NT2/D1 (cell line): ENCODE measurements at regions not wholly inside any gene's neighbourhood (a gene's known extent, or its start where the extent isn't known, plus 50 kb on each side); places are given as distances from the start of the nearest gene placed in this dataset.
"Not testable (repeated sequence)": the region's sequence is repeated elsewhere in the genome, so short reads cannot be mapped to it uniquely, and the experiment has no call there.

Experiments used
- DNase-seq: peaks from one replicate; pipeline ENCODE4 v3.0.0-alpha.2; 2011; ENCODE audit warnings: low read depth, low spot score
- H3K27me3 ChIP-seq: 2 replicates; pipeline ENCODE4 v1.6.0; 2011; ENCODE audit warnings: mild to moderate bottlenecking; ENCODE audit not compliant: insufficient read length, insufficient read depth
- H3K36me3 ChIP-seq: 2 replicates; pipeline ENCODE4 v1.6.1; 2011; ENCODE audit warnings: mild to moderate bottlenecking, low read length, mixed read lengths; ENCODE audit not compliant: insufficient read depth, insufficient read length
- H3K4me1 ChIP-seq: 2 replicates; pipeline ENCODE4 v1.5.1; 2011; ENCODE audit not compliant: insufficient read depth, insufficient read length
- H3K4me3 ChIP-seq: 2 replicates; pipeline ENCODE4 v1.5.1; 2011; ENCODE audit warnings: low read depth; ENCODE audit not compliant: insufficient read length
- H3K9ac ChIP-seq: 2 replicates; pipeline ENCODE4 v1.6.0; 2011; ENCODE audit warnings: low read depth; ENCODE audit not compliant: insufficient read length
- H3K9me3 ChIP-seq: 2 replicates; pipeline ENCODE4 v1.5.1; 2011; ENCODE audit warnings: mild to moderate bottlenecking, low read length; ENCODE audit not compliant: insufficient read depth
- SUZ12 ChIP-seq: IDR thresholded peaks from 2 replicates; pipeline ENCODE4 v1.6.1; 2011; ENCODE audit not compliant: insufficient read length, insufficient read depth; ENCODE audit errors: extremely low read depth
- YY1 ChIP-seq: IDR thresholded peaks from 2 replicates; pipeline ENCODE4 v1.6.1; 2011; ENCODE audit not compliant: insufficient read length, insufficient read depth
- ZNF274 ChIP-seq: IDR thresholded peaks from 2 replicates; pipeline ENCODE4 v1.6.1; 2011; ENCODE audit warnings: mild to moderate bottlenecking, low read depth, low read length

- Histone ChIP-seq H3K27me3 (no peaks in the 10 kb centered on the region), H3K9me3 (no peaks in the 10 kb centered on the region; the same call in 1 of the 2 replicates), H3K36me3 (no peaks in the 10 kb centered on the region), H3K9ac (no peak overlapping the region), H3K4me3 (no peak overlapping the region), H3K4me1 (no peaks in the 10 kb centered on the region)
- no peak for DNase-seq
- no peak for TF ChIP-seq SUZ12
- no peak for TF ChIP-seq ZNF274
These were observed 78.9 kb upstream of the ADRA1D start for GRCh38 chr20:4327956-4328355.

- Histone ChIP-seq H3K9ac (no peak overlapping the region), H3K9me3 (no peaks in the 10 kb centered on the region; the same call in 1 of the 2 replicates), H3K27me3 (no peaks in the 10 kb centered on the region), H3K36me3 (no peaks in the 10 kb centered on the region), H3K4me1 (no peaks in the 10 kb centered on the region), H3K4me3 (no peak overlapping the region)
- TF ChIP-seq SUZ12 (no peak), YY1 (no peak), ZNF274 (no peak)
- DNase-seq = no peak
These were observed 77.3 kb upstream of the ADRA1D start for GRCh38 chr20:4326195-4327065.

DNA sequence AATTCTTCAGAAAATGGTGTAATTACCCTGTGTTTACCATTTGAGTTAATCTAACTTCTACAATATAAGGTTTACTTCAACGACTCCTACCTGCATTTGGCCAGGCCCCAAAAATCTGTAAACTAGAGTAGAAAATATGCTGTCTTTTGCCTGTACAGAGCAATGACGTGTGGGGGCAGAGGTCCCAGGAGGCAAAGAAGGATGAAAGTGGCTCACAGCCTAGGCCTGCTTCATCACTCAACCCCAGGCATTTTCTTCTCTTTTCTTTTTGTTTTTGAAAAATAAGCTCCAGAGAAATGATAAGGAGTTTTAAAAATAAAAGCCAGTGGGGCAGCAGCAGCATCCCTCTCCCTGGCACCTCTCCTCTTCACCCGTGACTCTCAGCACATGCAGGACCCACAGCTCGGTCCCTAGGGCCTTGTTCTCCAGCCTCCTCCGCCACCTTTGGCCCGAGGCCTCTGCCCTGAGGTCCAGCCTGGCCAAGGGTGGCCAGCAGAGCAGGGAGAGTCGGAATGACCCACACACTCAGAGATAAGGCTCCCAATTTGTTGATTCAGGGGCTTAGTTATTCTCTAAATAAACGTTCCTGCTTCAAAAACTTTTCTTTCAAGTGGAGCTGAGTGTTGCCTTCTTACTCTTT, 76.6 kb upstream of the ADRA1D start:
- Histone ChIP-seq H3K27me3 (no peaks in the 10 kb centered on the region), H3K9me3 (no peaks in the 10 kb centered on the region; the same call in 1 of the 2 replicates), H3K4me1 (no peaks in the 10 kb centered on the region), H3K9ac (no peak overlapping the region), H3K36me3 (no peaks in the 10 kb centered on the region), H3K4me3 (no peak overlapping the region)
- no peak for DNase-seq
- TF ChIP-seq SUZ12 (no peak), ZNF274 (no peak), YY1 (no peak)

DNA sequence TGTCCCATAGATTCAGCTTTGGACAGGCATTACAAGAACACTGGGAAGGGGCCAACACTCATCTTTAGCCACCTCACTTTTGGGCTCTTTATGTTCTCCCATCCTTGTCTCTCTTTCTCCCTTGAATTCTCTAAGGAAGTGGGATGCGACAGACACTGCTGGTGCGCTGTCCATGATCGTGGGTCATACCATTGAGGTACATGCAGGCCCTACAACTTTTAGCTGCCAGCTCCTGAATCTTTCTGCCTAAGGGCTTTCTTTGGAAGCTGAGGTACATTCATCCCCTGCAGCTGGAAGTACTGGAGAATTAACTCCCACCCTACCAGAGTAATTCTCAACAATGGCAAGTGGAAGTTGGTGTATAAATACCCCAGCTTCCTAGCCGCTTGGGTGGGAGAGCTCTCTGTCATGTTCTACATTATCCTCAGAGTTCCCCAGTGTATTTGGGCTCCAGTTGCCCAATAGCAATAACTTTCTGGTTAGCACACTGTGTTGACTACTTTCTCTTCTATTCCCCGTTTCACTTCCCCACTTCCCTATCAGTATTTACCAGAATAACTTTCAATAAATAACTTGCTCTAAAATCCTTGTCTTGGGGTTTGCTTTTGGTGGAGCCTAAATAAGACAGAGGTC, 75.6 kb upstream of the ADRA1D start:
- no peaks in the 10 kb centered on the region for H3K27me3 ChIP-seq
- H3K4me3 ChIP-seq = no peak overlapping the region
- H3K9ac ChIP-seq = no peak overlapping the region
- H3K4me1 ChIP-seq = no peaks in the 10 kb centered on the region
- H3K9me3 ChIP-seq = no peaks in the 10 kb centered on the region; the same call in 1 of the 2 replicates
- TF ChIP-seq SUZ12 = no peak
- no peak for TF ChIP-seq YY1
- TF ChIP-seq ZNF274 = no peak
- no peaks in the 10 kb centered on the region for H3K36me3 ChIP-seq
- no peak for DNase-seq

- H3K9ac ChIP-seq = no peak overlapping the region
- H3K27me3 ChIP-seq = no peaks in the 10 kb centered on the region
- no peak overlapping the region for H3K4me3 ChIP-seq
- H3K9me3 ChIP-seq = peaks cover 5% of the 10 kb centered on the region; the same call in 1 of the 2 replicates
- H3K36me3 ChIP-seq = no peaks in the 10 kb centered on the region
- DNase-seq = no peak
- H3K4me1 ChIP-seq = no peaks in the 10 kb centered on the region
- TF ChIP-seq SUZ12 (no peak), YY1 (no peak), ZNF274 (no peak)
These were observed 73.4 kb upstream of the ADRA1D start for GRCh38 chr20:4322499-4322898.

- H3K4me1 ChIP-seq = no peaks in the 10 kb centered on the region
- no peak overlapping the region for H3K4me3 ChIP-seq
- H3K36me3 ChIP-seq = no peaks in the 10 kb centered on the region
- H3K9me3 ChIP-seq = 0 out of 2 replicates have a peak, but pooled peaks cover 5% of the 10 kb centered on the region
- no peaks in the 10 kb centered on the region for H3K27me3 ChIP-seq
- DNase-seq = no peak
- H3K9ac ChIP-seq = no peak overlapping the region
- TF ChIP-seq ZNF274 = no peak
- TF ChIP-seq YY1 = no peak
- no peak for TF ChIP-seq SUZ12
These were observed 71.2 kb upstream of the ADRA1D start for GRCh38 chr20:4320291-4320690.

- no peak overlapping the region for H3K9ac ChIP-seq
- no peaks in the 10 kb centered on the region for H3K4me1 ChIP-seq
- H3K36me3 ChIP-seq = no peaks in the 10 kb centered on the region
- no peak overlapping the region for H3K4me3 ChIP-seq
- H3K27me3 ChIP-seq = no peaks in the 10 kb centered on the region
- H3K9me3 ChIP-seq = 0 out of 2 replicates have a peak, but pooled peaks cover 5% of the 10 kb centered on the region
- no peak for TF ChIP-seq SUZ12
- no peak for TF ChIP-seq YY1
- TF ChIP-seq ZNF274 = no peak
- DNase-seq = no peak
These were observed 69.8 kb upstream of the ADRA1D start for GRCh38 chr20:4318891-4319290.

DNA sequence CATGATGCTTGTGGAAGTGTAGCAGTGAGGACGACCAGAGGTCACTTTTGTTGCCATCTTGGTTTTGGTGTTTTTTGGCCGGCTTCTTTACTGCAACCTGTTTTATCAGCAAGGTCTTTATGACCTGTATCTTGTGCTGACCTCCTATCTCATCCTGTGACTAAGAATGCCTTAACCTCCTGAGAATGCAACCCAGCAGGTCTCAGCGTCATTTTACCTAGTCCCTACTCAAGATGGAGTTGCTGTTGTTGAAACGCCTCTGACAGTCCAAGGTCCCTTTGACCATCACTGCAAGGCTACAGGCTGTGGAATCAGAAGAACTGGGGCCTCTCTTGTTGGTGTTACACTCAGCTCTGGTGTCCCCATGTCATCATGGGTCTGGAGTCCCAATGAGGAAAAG, 61.5 kb upstream of the ADRA1D start:
- not testable (repeated sequence) for H3K36me3 ChIP-seq, DNase-seq, H3K27me3 ChIP-seq, H3K9ac ChIP-seq, H3K4me1 ChIP-seq, H3K4me3 ChIP-seq, H3K9me3 ChIP-seq
